ENCODE measurements at regions not wholly inside any gene's neighbourhood (a gene's known extent, or its start where the extent isn't known, plus 50 kb on each side); places are given as distances from the start of the nearest gene placed in this dataset.

DNA sequence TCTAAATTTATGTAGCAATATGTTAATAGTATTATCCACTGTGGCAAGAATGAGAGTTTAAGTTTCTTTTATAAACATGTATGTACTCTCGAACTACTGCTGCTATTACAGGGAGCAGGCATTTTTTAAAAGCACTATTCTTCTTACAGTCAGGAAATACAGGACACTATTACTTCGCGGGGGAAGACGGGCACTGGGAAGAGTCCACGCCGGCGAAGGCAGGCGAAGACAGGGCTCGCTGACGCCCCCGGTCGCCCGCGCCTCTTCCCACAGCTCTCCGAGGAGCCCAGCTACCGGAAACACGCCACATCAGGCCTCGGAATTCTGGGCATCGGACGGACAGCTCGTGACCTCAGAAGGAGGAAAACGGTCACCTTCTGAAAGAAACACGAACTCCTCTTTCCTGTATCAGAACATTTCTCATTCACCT, 90.2 kb downstream of the FAM161A start:
- peak overlapping the region; percentile 82 for H3K4me3 ChIP-seq (ENCODE audit: low read depth, low read length)
- DNase-seq (ENCODE audit: low read depth), result peak; percentile 84
- TF ChIP-seq, protein P1, sequence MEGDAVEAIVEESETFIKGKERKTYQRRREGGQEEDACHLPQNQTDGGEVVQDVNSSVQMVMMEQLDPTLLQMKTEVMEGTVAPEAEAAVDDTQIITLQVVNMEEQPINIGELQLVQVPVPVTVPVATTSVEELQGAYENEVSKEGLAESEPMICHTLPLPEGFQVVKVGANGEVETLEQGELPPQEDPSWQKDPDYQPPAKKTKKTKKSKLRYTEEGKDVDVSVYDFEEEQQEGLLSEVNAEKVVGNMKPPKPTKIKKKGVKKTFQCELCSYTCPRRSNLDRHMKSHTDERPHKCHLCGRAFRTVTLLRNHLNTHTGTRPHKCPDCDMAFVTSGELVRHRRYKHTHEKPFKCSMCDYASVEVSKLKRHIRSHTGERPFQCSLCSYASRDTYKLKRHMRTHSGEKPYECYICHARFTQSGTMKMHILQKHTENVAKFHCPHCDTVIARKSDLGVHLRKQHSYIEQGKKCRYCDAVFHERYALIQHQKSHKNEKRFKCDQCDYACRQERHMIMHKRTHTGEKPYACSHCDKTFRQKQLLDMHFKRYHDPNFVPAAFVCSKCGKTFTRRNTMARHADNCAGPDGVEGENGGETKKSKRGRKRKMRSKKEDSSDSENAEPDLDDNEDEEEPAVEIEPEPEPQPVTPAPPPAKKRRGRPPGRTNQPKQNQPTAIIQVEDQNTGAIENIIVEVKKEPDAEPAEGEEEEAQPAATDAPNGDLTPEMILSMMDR (IDR thresholded peaks at IDR 0.05; ENCODE audit: insufficient read depth, low read length), result peak; percentile 34

DNA sequence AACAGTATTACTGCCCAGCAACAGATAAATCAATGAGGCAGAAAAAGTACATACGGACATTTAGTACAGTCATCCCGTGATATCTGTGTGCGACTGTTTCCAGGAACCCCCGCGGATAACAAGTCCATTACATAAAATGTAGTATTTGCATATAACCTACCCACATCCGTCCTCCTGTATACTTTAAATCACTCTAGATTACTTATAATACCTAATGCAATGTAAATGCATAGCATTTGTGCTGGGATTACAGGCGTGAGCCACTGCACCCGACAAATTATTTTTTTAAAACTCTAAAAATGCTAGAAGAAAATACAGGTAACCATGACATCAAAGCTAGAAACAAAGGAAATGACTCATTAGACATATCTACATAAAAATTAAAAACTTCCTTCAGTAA, 91.6 kb downstream of the FAM161A start:
- no peak for DNase-seq (ENCODE audit: low read depth)
- no peak overlapping the region for H3K4me3 ChIP-seq (ENCODE audit: low read depth, low read length)
- TF ChIP-seq, protein P1 (IDR thresholded peaks at IDR 0.05; ENCODE audit: insufficient read depth, low read length), result no peak

DNA sequence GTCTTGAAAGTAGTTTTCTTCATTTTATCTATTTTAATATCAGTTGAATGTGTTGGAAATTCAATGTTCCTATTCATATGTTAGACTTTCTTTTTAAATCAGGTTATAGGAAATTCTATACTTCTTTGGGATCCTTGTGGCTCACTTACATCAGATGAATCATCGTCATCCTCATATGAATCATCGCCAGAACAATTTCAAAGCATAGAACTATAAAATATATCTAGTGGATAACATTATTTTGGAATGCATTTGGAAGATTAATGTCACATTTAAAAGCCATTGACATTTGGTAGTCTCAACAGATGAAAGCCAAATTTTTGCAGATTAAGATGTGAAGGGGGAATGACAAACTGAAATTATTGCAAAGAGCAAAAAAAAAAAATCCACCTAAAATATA, 94.1 kb downstream of the FAM161A start:
- TF ChIP-seq, protein P1 (IDR thresholded peaks at IDR 0.05; ENCODE audit: insufficient read depth, low read length), result no peak

DNA sequence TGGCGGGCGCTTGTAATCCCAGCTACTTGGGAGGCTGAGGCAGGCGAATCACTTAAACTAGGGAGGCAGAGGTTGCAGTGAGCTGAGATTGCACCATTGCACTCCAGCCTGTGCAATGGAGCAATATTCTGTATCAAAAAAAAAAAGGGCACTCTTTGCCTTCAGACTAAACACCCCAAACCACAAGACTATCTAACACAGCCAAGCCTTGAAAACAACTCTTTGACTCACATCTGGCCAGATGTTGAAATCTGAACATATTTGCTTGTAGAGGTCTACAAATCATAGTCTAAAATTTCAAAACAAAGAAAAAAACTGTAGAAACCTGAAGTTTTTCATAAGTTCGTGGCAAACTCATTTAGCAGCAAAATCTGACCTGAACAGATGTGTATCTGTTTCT, 94.9 kb downstream of the FAM161A start:
- no peak overlapping the region for H3K4me3 ChIP-seq (ENCODE audit: low read depth, low read length)
- peak; percentile 97 for DNase-seq (ENCODE audit: low read depth)
- TF ChIP-seq, protein P1 (IDR thresholded peaks at IDR 0.05; ENCODE audit: insufficient read depth, low read length), result no peak

More for the DNA sequence above, 94.1 kb downstream of the FAM161A start:
- DNase-seq (ENCODE audit: low read depth), result peak; percentile 86
- no peak overlapping the region for H3K4me3 ChIP-seq (ENCODE audit: low read depth, low read length)

DNA sequence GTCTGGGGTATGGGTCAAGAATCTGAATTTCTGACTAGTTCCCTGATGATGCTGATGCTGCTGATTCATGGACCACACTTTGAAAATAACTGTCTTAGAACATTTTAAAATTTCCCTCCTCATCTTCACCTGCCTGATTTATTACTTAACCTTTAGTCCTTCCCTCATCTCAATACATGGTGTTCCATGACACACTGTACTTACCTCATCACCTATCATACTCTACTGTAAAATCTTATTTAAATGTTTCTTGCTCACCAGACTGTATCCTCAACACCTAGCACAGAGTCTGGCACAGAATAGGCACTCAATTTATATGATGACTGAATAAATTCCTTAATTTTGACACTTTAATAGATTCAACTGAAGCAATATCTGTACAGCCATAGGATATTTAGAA, 95.7 kb downstream of the FAM161A start:
- no peak overlapping the region for H3K4me3 ChIP-seq (ENCODE audit: low read depth, low read length)
- DNase-seq (ENCODE audit: low read depth), result no peak
- TF ChIP-seq, protein P1 (IDR thresholded peaks at IDR 0.05; ENCODE audit: insufficient read depth, low read length), result no peak

GRCh38 chr2:61753512-61753911, 100.3 kb downstream of the FAM161A start:
- DNase-seq (ENCODE audit: low read depth), result no peak
- TF ChIP-seq, protein P1 (IDR thresholded peaks at IDR 0.05; ENCODE audit: insufficient read depth, low read length), result no peak
- H3K4me3 ChIP-seq (ENCODE audit: low read depth, low read length), result no peak overlapping the region

GRCh38 chr2:61750624-61751023, 103.2 kb downstream of the FAM161A start:
- peak; percentile 76 for DNase-seq (ENCODE audit: low read depth)
- TF ChIP-seq, protein P1 (IDR thresholded peaks at IDR 0.05; ENCODE audit: insufficient read depth, low read length), result no peak
- H3K4me3 ChIP-seq (ENCODE audit: low read depth, low read length), result no peak overlapping the region

Measured in fibroblast of the aortic adventitia (primary cell).